Renal pelvis (tissue), 1 donor: ENCODE measurements at regions not wholly inside any gene's neighbourhood (a gene's known extent, or its start where the extent isn't known, plus 50 kb on each side); places are given as distances from the start of the nearest gene placed in this dataset.
"Not testable (repeated sequence)": the region's sequence is repeated elsewhere in the genome, so short reads cannot be mapped to it uniquely, and the experiment has no call there.

Source experiments
- DNase-seq: peaks from one replicate; pipeline ENCODE4 v3.0.0-alpha.2; 2013

- DNase-seq: no peak
Observed at GRCh38 chr9:19651681-19652080, 137.2 kb downstream of the SLC24A2 start.

GRCh38 chr9:19650312-19650711, 138.5 kb downstream of the SLC24A2 start:
- DNase-seq: no peak

- no peak for DNase-seq
Observed at GRCh38 chr9:19649336-19650041, 139.3 kb downstream of the SLC24A2 start.

- no peak for DNase-seq
Observed at GRCh38 chr9:19648672-19649071, 140.2 kb downstream of the SLC24A2 start.

GRCh38 chr9:19643875-19644274, 145.0 kb downstream of the SLC24A2 start:
- DNase-seq: no peak

- peak; percentile 11 for DNase-seq
Observed at GRCh38 chr9:19642256-19642655, 146.6 kb downstream of the SLC24A2 start.

GRCh38 chr9:19641046-19641445, 147.8 kb downstream of the SLC24A2 start:
- no peak for DNase-seq

GRCh38 chr9:19640014-19640413, 148.8 kb downstream of the SLC24A2 start:
- DNase-seq: no peak

GRCh38 chr9:19637084-19637483, 151.8 kb downstream of the SLC24A2 start:
- no peak for DNase-seq

GRCh38 chr9:19634881-19635280, 154.0 kb downstream of the SLC24A2 start:
- DNase-seq: no peak

GRCh38 chr9:19631181-19631580, 157.7 kb downstream of the SLC24A2 start:
- no peak for DNase-seq

- DNase-seq: no peak
Observed at GRCh38 chr9:19630760-19631159, 158.1 kb downstream of the SLC24A2 start.

GRCh38 chr9:19629488-19629887, 159.3 kb downstream of the SLC24A2 start:
- no peak for DNase-seq

- DNase-seq: not testable (repeated sequence)
Observed at GRCh38 chr9:19625426-19625825, 163.4 kb downstream of the SLC24A2 start.

- no peak for DNase-seq
Observed at GRCh38 chr9:19624519-19624918, 164.3 kb downstream of the SLC24A2 start.

- no peak for DNase-seq
Observed at GRCh38 chr9:19623941-19624340, 164.9 kb downstream of the SLC24A2 start.

- DNase-seq: no peak
Observed at GRCh38 chr9:19620326-19620725, 168.5 kb downstream of the SLC24A2 start.

- no peak for DNase-seq
Observed at GRCh38 chr9:19619221-19619620, 169.6 kb downstream of the SLC24A2 start.

GRCh38 chr9:19618816-19619215, 170.0 kb downstream of the SLC24A2 start:
- DNase-seq: no peak

GRCh38 chr9:19615036-19615624, 173.7 kb downstream of the SLC24A2 start:
- no peak for DNase-seq

- no peak for DNase-seq
Observed at GRCh38 chr9:19614294-19614693, 174.5 kb downstream of the SLC24A2 start.

- DNase-seq: no peak
Observed at GRCh38 chr9:19600538-19600937, 188.3 kb downstream of the SLC24A2 start.

GRCh38 chr9:19598722-19599121, 189.9 kb downstream of the ACER2 start:
- DNase-seq: no peak

- no peak for DNase-seq
Observed at GRCh38 chr9:19597176-19597575, 188.4 kb downstream of the ACER2 start.
